Lower leg skin (tissue), 3 donors: ENCODE measurements at regions not wholly inside any gene's neighbourhood (a gene's known extent, or its start where the extent isn't known, plus 50 kb on each side); places are given as distances from the start of the nearest gene placed in this dataset.

Experiments
- CTCF ChIP-seq, 3 donors: fragments of 450-650 bp; IDR thresholded peaks; one replicate each; pipeline ENCODE4 v1.5.1; 2016; ENCODE audit warnings: antibody characterized with exemption in 3 of 3, mild to moderate bottlenecking in 3 of 3, moderate library complexity in 2 of 3
- POLR2A ChIP-seq, 2 donors: fragments of 450-650 bp; IDR thresholded peaks; one replicate each; pipeline ENCODE4 v1.6.1; 2016 to 2017; ENCODE audit warnings: antibody characterized with exemption in 2 of 2, mild to moderate bottlenecking in 1 of 2, moderate library complexity in 1 of 2

GRCh38 chr6:121731381-121731780 is 295.9 kb downstream of the GJA1 start:
- TF ChIP-seq POLR2A (IDR thresholded peaks at IDR 0.05) (no peak), CTCF (IDR thresholded peaks at IDR 0.05) (no peak)
